ENCODE measurements at regions not wholly inside any gene's neighbourhood (a gene's known extent, or its start where the extent isn't known, plus 50 kb on each side); places are given as distances from the start of the nearest gene placed in this dataset.

DNA sequence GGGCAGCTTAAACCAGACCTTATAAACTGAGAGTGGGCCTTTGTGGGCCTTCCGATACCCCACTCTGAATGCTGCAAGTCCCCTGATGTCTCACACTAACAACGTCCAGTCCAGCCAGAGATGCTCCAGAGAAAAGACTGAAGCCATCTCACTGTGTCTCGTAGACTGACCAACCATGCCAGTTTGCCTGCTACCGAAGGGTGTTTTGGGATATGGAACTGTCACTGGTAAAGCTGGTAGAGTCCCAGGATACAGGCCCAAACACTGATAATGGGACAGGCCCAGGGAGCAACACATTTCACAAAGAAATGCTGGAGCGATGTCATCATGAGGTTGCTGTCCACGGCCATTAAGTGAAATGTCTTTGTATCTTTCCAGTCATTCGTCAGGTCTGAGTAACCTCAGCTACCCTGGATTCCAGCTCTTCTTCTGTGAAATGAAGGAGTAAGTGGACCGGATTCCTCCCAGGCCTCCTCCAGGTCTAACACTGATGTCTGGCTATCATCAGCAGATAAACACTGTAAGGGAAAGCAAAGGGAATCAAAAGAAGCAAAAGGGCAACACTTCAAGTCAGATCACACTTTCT, 81.6 kb downstream of the SLC5A7 start:
- no peak for ATAC-seq (replicated peaks in 1 of 4)
- ChIA-PET CTCF (no interaction called here), POLR2A (no interaction called here)
- Mint-ChIP-seq H3K4me3 (no peak overlapping the region), H3K27me3 (no peaks in the 10 kb centered on the region), H3K27ac (no peak overlapping the region), H3K36me3 (no peaks in the 10 kb centered on the region), H3K9me3 (no peaks in the 10 kb centered on the region), H3K4me1 (no peaks in the 10 kb centered on the region)
- Histone ChIP-seq H3K9me3 (no peaks in the 10 kb centered on the region), H3K4me3 (ENCODE audit: control insufficient read depth in 1 of 2, extremely low read depth in 1 of 2, low read length in 1 of 2) (no peak overlapping the region), H3K27me3 (replicated peaks in 1 of 2; ENCODE audit: control insufficient read depth in 2 of 2, extremely low read depth in 1 of 2, insufficient read depth in 2 of 2, low read length in 1 of 2) (peaks cover 0 to 3% of the 10 kb centered on the region in 2 experiments), H3K36me3 (ENCODE audit: control insufficient read depth in 2 of 2, extremely low read depth in 1 of 2, insufficient read depth in 1 of 2, low read length in 1 of 2) (no peaks in the 10 kb centered on the region), H3K27ac (ENCODE audit: low read length) (no peak overlapping the region), H3K4me1 (ENCODE audit: control insufficient read depth in 1 of 2, extremely low read depth in 1 of 2, insufficient read depth in 2 of 2, low read length in 2 of 2) (no peaks in the 10 kb centered on the region)
- DNase-seq, result no peak
- WGBS (ENCODE audit: insufficient coverage), result 79% methylated on average over 4 of the region's 8 CpGs

- H3K27ac ChIP-seq (ENCODE audit: low read length), result no peak overlapping the region
- DNase-seq (no peak), ATAC-seq (replicated peaks in 1 of 4) (no peak)
- H3K36me3 ChIP-seq (ENCODE audit: control insufficient read depth in 2 of 2, extremely low read depth in 1 of 2, insufficient read depth in 1 of 2, low read length in 1 of 2), result no peaks in the 10 kb centered on the region
- H3K4me3 ChIP-seq (ENCODE audit: control insufficient read depth in 1 of 2, extremely low read depth in 1 of 2, low read length in 1 of 2), result no peak overlapping the region
- H3K9me3 ChIP-seq, result no peaks in the 10 kb centered on the region
- Mint-ChIP-seq H3K9me3 (no peaks in the 10 kb centered on the region), H3K27me3 (no peaks in the 10 kb centered on the region), H3K36me3 (no peaks in the 10 kb centered on the region), H3K4me1 (no peaks in the 10 kb centered on the region), H3K4me3 (no peak overlapping the region), H3K27ac (no peak overlapping the region)
- no peaks in the 10 kb centered on the region for H3K4me1 ChIP-seq (ENCODE audit: control insufficient read depth in 1 of 2, extremely low read depth in 1 of 2, insufficient read depth in 2 of 2, low read length in 2 of 2)
- H3K27me3 ChIP-seq (replicated peaks in 1 of 2; ENCODE audit: control insufficient read depth in 2 of 2, extremely low read depth in 1 of 2, insufficient read depth in 2 of 2, low read length in 1 of 2), result peaks cover 0 to 3% of the 10 kb centered on the region in 2 experiments
- ChIA-PET POLR2A (no interaction called here), CTCF (no interaction called here)
- WGBS (ENCODE audit: insufficient coverage), result 58% methylated on average over 3 of the region's 8 CpGs
Observed at GRCh38 chr2:108069515-108070310, 83.4 kb downstream of the SLC5A7 start.

- Mint-ChIP-seq H3K36me3 (no peaks in the 10 kb centered on the region), H3K4me1 (no peaks in the 10 kb centered on the region), H3K27ac (no peak overlapping the region), H3K27me3 (peaks cover 0 to 2% of the 10 kb centered on the region in 2 donors), H3K4me3 (no peak overlapping the region), H3K9me3 (no peaks in the 10 kb centered on the region)
- WGBS (ENCODE audit: insufficient coverage), result 100% methylated on average over 2 of the region's 4 CpGs
- POLR2A ChIA-PET, result no interaction called here
- DNase-seq (no peak), ATAC-seq (replicated peaks in 1 of 4) (no peak)
- Histone ChIP-seq H3K27ac (ENCODE audit: low read length) (no peak overlapping the region), H3K36me3 (ENCODE audit: control insufficient read depth in 2 of 2, extremely low read depth in 1 of 2, insufficient read depth in 1 of 2, low read length in 1 of 2) (no peaks in the 10 kb centered on the region), H3K4me1 (ENCODE audit: control insufficient read depth in 1 of 2, extremely low read depth in 1 of 2, insufficient read depth in 2 of 2, low read length in 2 of 2) (no peaks in the 10 kb centered on the region), H3K4me3 (ENCODE audit: control insufficient read depth in 1 of 2, extremely low read depth in 1 of 2, low read length in 1 of 2) (no peak overlapping the region), H3K27me3 (replicated peaks in 1 of 2; ENCODE audit: control insufficient read depth in 2 of 2, extremely low read depth in 1 of 2, insufficient read depth in 2 of 2, low read length in 1 of 2) (no peaks in the 10 kb centered on the region), H3K9me3 (no peaks in the 10 kb centered on the region)
- CTCF ChIA-PET, result no interaction called here
Observed at GRCh38 chr2:108073415-108074072, 87.2 kb downstream of the SLC5A7 start.

- no peaks in the 10 kb centered on the region for H3K36me3 Mint-ChIP-seq
- peaks cover 0 to 2% of the 10 kb centered on the region in 2 donors for H3K27me3 Mint-ChIP-seq
- no peaks in the 10 kb centered on the region for H3K4me1 Mint-ChIP-seq
- Histone ChIP-seq H3K36me3 (ENCODE audit: control insufficient read depth in 2 of 2, extremely low read depth in 1 of 2, insufficient read depth in 1 of 2, low read length in 1 of 2) (no peaks in the 10 kb centered on the region), H3K4me3 (ENCODE audit: control insufficient read depth in 1 of 2, extremely low read depth in 1 of 2, low read length in 1 of 2) (no peak overlapping the region), H3K9me3 (no peaks in the 10 kb centered on the region), H3K27me3 (replicated peaks in 1 of 2; ENCODE audit: control insufficient read depth in 2 of 2, extremely low read depth in 1 of 2, insufficient read depth in 2 of 2, low read length in 1 of 2) (no peaks in the 10 kb centered on the region), H3K4me1 (ENCODE audit: control insufficient read depth in 1 of 2, extremely low read depth in 1 of 2, insufficient read depth in 2 of 2, low read length in 2 of 2) (no peaks in the 10 kb centered on the region), H3K27ac (ENCODE audit: low read length) (no peak overlapping the region)
- H3K4me3 Mint-ChIP-seq, result no peak overlapping the region
- no peak for ATAC-seq (replicated peaks in 1 of 4)
- POLR2A ChIA-PET, result no interaction called here
- WGBS (ENCODE audit: insufficient coverage), result no CpG with 5 or more reads among the region's 4 CpGs
- DNase-seq, result no peak
- no peaks in the 10 kb centered on the region for H3K9me3 Mint-ChIP-seq
- CTCF ChIA-PET, result interaction anchor here in 1 of 2 donors (0.6 kb wide), 1 partner anchor 16 kb away, joined by 3 read pairs; no protein-coding TSS in a partner anchor
- no peak overlapping the region for H3K27ac Mint-ChIP-seq
Observed at GRCh38 chr2:108074150-108074549, 87.8 kb downstream of the SLC5A7 start.

- ChIA-PET POLR2A (no interaction called here), CTCF (interaction anchor here in 1 of 2 donors (0.6 kb wide), 1 partner anchor 16 kb away, joined by 3 read pairs; no protein-coding TSS in a partner anchor)
- Mint-ChIP-seq H3K27ac (no peak overlapping the region), H3K4me3 (no peak overlapping the region), H3K27me3 (peaks cover 0 to 3% of the 10 kb centered on the region in 2 donors), H3K9me3 (no peaks in the 10 kb centered on the region), H3K36me3 (no peaks in the 10 kb centered on the region), H3K4me1 (no peaks in the 10 kb centered on the region)
- H3K4me1 ChIP-seq (ENCODE audit: control insufficient read depth in 1 of 2, extremely low read depth in 1 of 2, insufficient read depth in 2 of 2, low read length in 2 of 2), result no peaks in the 10 kb centered on the region
- WGBS (ENCODE audit: insufficient coverage), result 83% methylated on average over 4 of the region's 5 CpGs
- H3K27ac ChIP-seq (ENCODE audit: low read length), result no peak overlapping the region
- H3K27me3 ChIP-seq (replicated peaks in 1 of 2; ENCODE audit: control insufficient read depth in 2 of 2, extremely low read depth in 1 of 2, insufficient read depth in 2 of 2, low read length in 1 of 2), result no peaks in the 10 kb centered on the region
- H3K9me3 ChIP-seq, result no peaks in the 10 kb centered on the region
- H3K4me3 ChIP-seq (ENCODE audit: control insufficient read depth in 1 of 2, extremely low read depth in 1 of 2, low read length in 1 of 2), result no peak overlapping the region
- ATAC-seq (replicated peaks in 1 of 4) (no peak), DNase-seq (no peak)
- no peaks in the 10 kb centered on the region for H3K36me3 ChIP-seq (ENCODE audit: control insufficient read depth in 2 of 2, extremely low read depth in 1 of 2, insufficient read depth in 1 of 2, low read length in 1 of 2)
Observed at GRCh38 chr2:108074946-108075345, 88.6 kb downstream of the SLC5A7 start.

GRCh38 chr2:108076527-108076926, 90.2 kb downstream of the SLC5A7 start:
- H3K9me3 Mint-ChIP-seq, result no peaks in the 10 kb centered on the region
- ChIA-PET CTCF (no interaction called here), POLR2A (no interaction called here)
- Histone ChIP-seq H3K27me3 (replicated peaks in 1 of 2; ENCODE audit: control insufficient read depth in 2 of 2, extremely low read depth in 1 of 2, insufficient read depth in 2 of 2, low read length in 1 of 2) (no peaks in the 10 kb centered on the region), H3K4me3 (ENCODE audit: control insufficient read depth in 1 of 2, extremely low read depth in 1 of 2, low read length in 1 of 2) (no peak overlapping the region), H3K27ac (ENCODE audit: low read length) (no peak overlapping the region), H3K36me3 (ENCODE audit: control insufficient read depth in 2 of 2, extremely low read depth in 1 of 2, insufficient read depth in 1 of 2, low read length in 1 of 2) (no peaks in the 10 kb centered on the region), H3K9me3 (no peaks in the 10 kb centered on the region), H3K4me1 (ENCODE audit: control insufficient read depth in 1 of 2, extremely low read depth in 1 of 2, insufficient read depth in 2 of 2, low read length in 2 of 2) (no peaks in the 10 kb centered on the region)
- H3K27me3 Mint-ChIP-seq, result peaks cover 3% of the 10 kb centered on the region in 2 donors
- ATAC-seq (replicated peaks in 1 of 4), result no peak
- WGBS (ENCODE audit: insufficient coverage), result 94% methylated on average over 2 of the region's 5 CpGs
- no peak overlapping the region for H3K27ac Mint-ChIP-seq
- H3K4me1 Mint-ChIP-seq, result no peaks in the 10 kb centered on the region
- no peaks in the 10 kb centered on the region for H3K36me3 Mint-ChIP-seq
- H3K4me3 Mint-ChIP-seq, result no peak overlapping the region
- DNase-seq, result no peak

Data from T-cell (primary cell).